Chondrocyte (in vitro differentiated cells): ENCODE measurements at regions not wholly inside any gene's neighbourhood (a gene's known extent, or its start where the extent isn't known, plus 50 kb on each side); places are given as distances from the start of the nearest gene placed in this dataset.

Experiments used
- DNase-seq: peaks from one replicate; pipeline ENCODE4 v3.0.0; 2021; ENCODE audit warnings: mixed read lengths, low spot score
- H3K27ac Mint-ChIP-seq: one replicate; pipeline ENCODE4 v1.8.0; 2021; ENCODE audit warnings: mild to moderate bottlenecking, moderate library complexity, mixed read lengths; ENCODE audit not compliant: unreplicated experiment
- H3K27me3 Mint-ChIP-seq: 2 replicates; pipeline ENCODE4 v1.8.0; 2021; ENCODE audit warnings: low read depth, mixed read lengths
- H3K36me3 Mint-ChIP-seq: 2 replicates; pipeline ENCODE4 v1.8.0; 2021; ENCODE audit warnings: low read depth, mixed read lengths
- H3K4me1 Mint-ChIP-seq: 2 replicates; pipeline ENCODE4 v1.8.0; 2021; ENCODE audit warnings: low read depth, mild to moderate bottlenecking, mixed read lengths
- H3K4me3 Mint-ChIP-seq: one replicate; pipeline ENCODE4 v1.8.0; 2021; ENCODE audit warnings: mild to moderate bottlenecking, moderate library complexity, mixed read lengths; ENCODE audit not compliant: unreplicated experiment
- H3K9me3 Mint-ChIP-seq: 2 replicates; pipeline ENCODE4 v1.8.0; 2021; ENCODE audit warnings: low read depth, mixed read lengths
- TF ChIP-seq, protein P1 (sequence below): fragments of 200-600 bp; sonication (generic); IDR thresholded peaks from 2 replicates; pipeline ENCODE4 v1.5.0; 2021; ENCODE audit warnings: antibody characterized with exemption, mild to moderate bottlenecking, moderate library complexity

DNA sequence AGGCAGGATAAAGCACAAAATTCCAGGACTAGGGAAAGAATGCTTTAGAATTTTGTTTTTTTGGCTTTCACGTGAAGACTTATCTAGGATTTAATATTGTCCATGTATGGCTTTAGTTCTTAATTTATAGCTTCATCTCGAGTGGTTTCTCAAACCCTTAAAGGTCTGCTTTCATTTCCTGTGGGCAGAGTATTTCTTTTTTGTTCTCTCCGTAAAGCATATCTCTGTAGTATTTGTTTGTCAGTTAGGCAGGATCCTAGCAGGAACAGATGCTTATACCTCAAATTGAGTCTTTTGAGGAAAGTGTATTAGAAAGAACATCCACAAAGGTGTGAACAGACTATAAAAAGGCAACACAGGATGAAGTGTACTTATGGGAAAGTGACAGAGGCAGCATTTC lies 697.1 kb upstream of the SEL1L start:
- no peak overlapping the region for H3K4me3 Mint-ChIP-seq
- H3K27ac Mint-ChIP-seq = no peak overlapping the region
- TF ChIP-seq, protein P1, sequence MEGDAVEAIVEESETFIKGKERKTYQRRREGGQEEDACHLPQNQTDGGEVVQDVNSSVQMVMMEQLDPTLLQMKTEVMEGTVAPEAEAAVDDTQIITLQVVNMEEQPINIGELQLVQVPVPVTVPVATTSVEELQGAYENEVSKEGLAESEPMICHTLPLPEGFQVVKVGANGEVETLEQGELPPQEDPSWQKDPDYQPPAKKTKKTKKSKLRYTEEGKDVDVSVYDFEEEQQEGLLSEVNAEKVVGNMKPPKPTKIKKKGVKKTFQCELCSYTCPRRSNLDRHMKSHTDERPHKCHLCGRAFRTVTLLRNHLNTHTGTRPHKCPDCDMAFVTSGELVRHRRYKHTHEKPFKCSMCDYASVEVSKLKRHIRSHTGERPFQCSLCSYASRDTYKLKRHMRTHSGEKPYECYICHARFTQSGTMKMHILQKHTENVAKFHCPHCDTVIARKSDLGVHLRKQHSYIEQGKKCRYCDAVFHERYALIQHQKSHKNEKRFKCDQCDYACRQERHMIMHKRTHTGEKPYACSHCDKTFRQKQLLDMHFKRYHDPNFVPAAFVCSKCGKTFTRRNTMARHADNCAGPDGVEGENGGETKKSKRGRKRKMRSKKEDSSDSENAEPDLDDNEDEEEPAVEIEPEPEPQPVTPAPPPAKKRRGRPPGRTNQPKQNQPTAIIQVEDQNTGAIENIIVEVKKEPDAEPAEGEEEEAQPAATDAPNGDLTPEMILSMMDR = no peak
- H3K36me3 Mint-ChIP-seq = no peaks in the 10 kb centered on the region
- DNase-seq = no peak
- H3K4me1 Mint-ChIP-seq = no peaks in the 10 kb centered on the region
- H3K27me3 Mint-ChIP-seq = no peaks in the 10 kb centered on the region
- H3K9me3 Mint-ChIP-seq = peaks cover 7% of the 10 kb centered on the region

- H3K4me3 Mint-ChIP-seq = no peak overlapping the region
- no peak overlapping the region for H3K27ac Mint-ChIP-seq
- no peaks in the 10 kb centered on the region for H3K36me3 Mint-ChIP-seq
- no peak for DNase-seq
- TF ChIP-seq, protein P1 = no peak
- H3K27me3 Mint-ChIP-seq = no peaks in the 10 kb centered on the region
- H3K4me1 Mint-ChIP-seq = no peaks in the 10 kb centered on the region
- H3K9me3 Mint-ChIP-seq = peaks cover 7% of the 10 kb centered on the region
Measured at GRCh38 chr14:82238649-82239048, 705.0 kb upstream of the SEL1L start.

DNA sequence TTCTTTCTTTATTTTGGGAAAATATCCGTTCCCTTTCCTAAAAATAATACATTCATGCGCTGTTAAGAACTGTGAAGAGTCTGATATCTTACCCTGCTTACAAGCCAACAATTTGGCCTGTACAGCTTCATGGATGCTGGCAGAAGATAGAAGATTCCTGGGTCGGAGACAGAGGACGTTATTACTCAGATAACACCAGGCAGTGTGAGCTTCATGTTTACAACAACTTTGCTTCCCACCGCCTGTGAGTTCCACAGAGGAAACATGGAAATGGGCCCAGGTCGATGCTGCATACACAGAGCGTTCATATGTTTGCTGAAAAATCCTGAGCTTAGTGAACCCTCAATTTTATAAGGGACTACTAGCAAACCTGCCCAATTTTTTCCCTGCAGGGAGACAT lies 705.6 kb upstream of the SEL1L start:
- no peaks in the 10 kb centered on the region for H3K4me1 Mint-ChIP-seq

DNA sequence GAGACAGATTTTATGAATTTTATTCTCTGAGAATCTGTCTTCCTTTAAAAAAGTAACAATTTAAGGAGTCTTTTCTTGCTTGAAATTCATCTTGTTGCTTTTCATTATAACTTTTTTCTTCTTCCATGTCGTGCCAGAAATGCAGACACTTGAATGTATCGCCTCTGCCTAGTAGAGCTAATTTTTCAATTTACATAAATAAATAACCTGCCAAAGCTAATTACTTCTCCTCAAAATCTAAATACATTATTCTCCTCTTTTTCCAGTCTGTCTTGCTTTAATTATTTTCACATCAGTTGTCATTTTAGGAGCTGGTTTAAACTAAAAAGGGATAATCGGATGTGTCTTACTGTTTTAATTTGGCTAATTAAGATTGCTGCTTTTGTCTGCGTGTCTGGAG lies 711.1 kb upstream of the SEL1L start:
- Mint-ChIP-seq H3K27ac (no peak overlapping the region), H3K9me3 (no peaks in the 10 kb centered on the region), H3K4me1 (no peaks in the 10 kb centered on the region), H3K27me3 (no peaks in the 10 kb centered on the region), H3K4me3 (no peak overlapping the region), H3K36me3 (no peaks in the 10 kb centered on the region)
- TF ChIP-seq, protein P1 = no peak
- DNase-seq = no peak

More for the DNA sequence above, 705.6 kb upstream of the SEL1L start:
- Mint-ChIP-seq H3K36me3 (no peaks in the 10 kb centered on the region), H3K27me3 (no peaks in the 10 kb centered on the region), H3K9me3 (peaks cover 7% of the 10 kb centered on the region), H3K4me3 (no peak overlapping the region), H3K27ac (no peak overlapping the region)
- TF ChIP-seq, protein P1 = no peak
- no peak for DNase-seq

- no peak for DNase-seq
- Mint-ChIP-seq H3K27me3 (no peaks in the 10 kb centered on the region), H3K36me3 (no peaks in the 10 kb centered on the region), H3K4me3 (no peak overlapping the region), H3K9me3 (peaks cover 9% of the 10 kb centered on the region), H3K27ac (no peak overlapping the region), H3K4me1 (no peaks in the 10 kb centered on the region)
- TF ChIP-seq, protein P1 = no peak
Measured at GRCh38 chr14:82251494-82251893, 717.8 kb upstream of the SEL1L start.
